Tibial nerve (tissue), 4 donors: ENCODE measurements at regions not wholly inside any gene's neighbourhood (a gene's known extent, or its start where the extent isn't known, plus 50 kb on each side); places are given as distances from the start of the nearest gene placed in this dataset.

Experiments used
- DNase-seq, 2 donors: peaks; one replicate each; pipeline ENCODE4 v3.0.0-alpha.2; 2019; ENCODE audit warnings: low spot score in 2 of 2
- H3K27ac ChIP-seq, 4 donors: fragments of 200-600 bp; sonication (generic) in 3 of 4; one replicate each; pipeline ENCODE4 v1.5.1; 2017 to 2019; ENCODE audit warnings: mild to moderate bottlenecking in 1 of 4
- H3K27me3 ChIP-seq, 2 donors: fragments of 200-600 bp; sonication (generic) in 1 of 2; one replicate each; pipeline versions ENCODE4 v1.5.1 to v1.6.0; 2017 to 2019
- H3K36me3 ChIP-seq, 3 donors: fragments of 200-600 bp; sonication (generic); one replicate each; pipeline ENCODE4 v1.5.1; 2018 to 2019
- H3K4me1 ChIP-seq, 4 donors: fragments of 200-600 bp; sonication (generic) in 3 of 4; one replicate each; pipeline ENCODE4 v1.5.1; 2017 to 2019
- H3K4me3 ChIP-seq, 4 donors: fragments of 200-600 bp; sonication (generic) in 3 of 4; one replicate each; pipeline ENCODE4 v1.5.1; 2017 to 2019; ENCODE audit warnings: mild to moderate bottlenecking in 1 of 4, moderate library complexity in 1 of 4
- H3K9me3 ChIP-seq, 4 donors: fragments of 200-600 bp; sonication (generic) in 3 of 4; one replicate each; pipeline ENCODE4 v1.5.1; 2017 to 2019
- CTCF ChIP-seq, 5 experiments: fragments of 200-600 bp in 3 of 5; fragments of 450-650 bp in 2 of 5; sonication (generic) in 3 of 5; IDR thresholded peaks; one replicate each; pipeline ENCODE4 v1.5.1; 2016 to 2019; ENCODE audit warnings: antibody characterized with exemption in 5 of 5, mild to moderate bottlenecking in 3 of 5, moderate library complexity in 2 of 5
- EP300 ChIP-seq, 2 donors: sonication (generic); formaldehyde crosslinking; IDR thresholded peaks; one replicate each; pipeline ENCODE4 v1.6.1; 2017; ENCODE audit warnings: antibody characterized with exemption in 2 of 2, mild to moderate bottlenecking in 1 of 2
- POLR2A ChIP-seq, 2 donors: fragments of 450-650 bp; IDR thresholded peaks; one replicate each; pipeline ENCODE4 v1.6.1; 2017; ENCODE audit warnings: antibody characterized with exemption in 2 of 2, mild to moderate bottlenecking in 2 of 2, moderate library complexity in 2 of 2
- WGBS, 2 donors: methylation state at CpG; one replicate each; pipeline ENCODE4 v1.1.5; 2018; 5-methylcytosine and 5-hydroxymethylcytosine counted together

- TF ChIP-seq CTCF (IDR thresholded peaks at IDR 0.05), result no peak
- no peak for TF ChIP-seq POLR2A (IDR thresholded peaks at IDR 0.05)
- no peak for TF ChIP-seq EP300 (IDR thresholded peaks at IDR 0.05)
- no peaks in the 10 kb centered on the region for H3K27me3 ChIP-seq
- H3K9me3 ChIP-seq, result peaks cover 0 to 11% (median 0%) of the 10 kb centered on the region in 4 donors
- DNase-seq, result no peak
- H3K4me3 ChIP-seq, result no peak overlapping the region
- H3K36me3 ChIP-seq, result no peaks in the 10 kb centered on the region
- H3K27ac ChIP-seq, result no peak overlapping the region
- no peaks in the 10 kb centered on the region for H3K4me1 ChIP-seq
- 26 to 27% methylated on average over 4 of the region's 4 CpGs for WGBS, 2 donors
Observed at GRCh38 chr9:1129382-1129781, 79.2 kb downstream of the DMRT2 start.

- TF ChIP-seq POLR2A (IDR thresholded peaks at IDR 0.05) (no peak), CTCF (IDR thresholded peaks at IDR 0.05) (no peak), EP300 (IDR thresholded peaks at IDR 0.05) (no peak)
- Histone ChIP-seq H3K4me3 (no peak overlapping the region), H3K9me3 (peaks cover 0 to 33% (median 2%) of the 10 kb centered on the region in 4 donors), H3K4me1 (no peaks in the 10 kb centered on the region), H3K36me3 (no peaks in the 10 kb centered on the region), H3K27me3 (no peaks in the 10 kb centered on the region), H3K27ac (no peak overlapping the region)
- WGBS, 2 donors, result 90 to 92% methylated on average over 2 of the region's 2 CpGs
- no peak for DNase-seq
Observed at GRCh38 chr9:1140057-1140456, 89.9 kb downstream of the DMRT2 start.

- H3K4me1 ChIP-seq, result no peaks in the 10 kb centered on the region
- H3K27me3 ChIP-seq, result no peaks in the 10 kb centered on the region
- WGBS, 2 donors, result 62 to 68% methylated on average over 2 of the region's 2 CpGs
- no peak overlapping the region for H3K4me3 ChIP-seq
- no peaks in the 10 kb centered on the region for H3K36me3 ChIP-seq
- TF ChIP-seq CTCF (IDR thresholded peaks at IDR 0.05) (no peak), EP300 (IDR thresholded peaks at IDR 0.05) (no peak), POLR2A (IDR thresholded peaks at IDR 0.05) (no peak)
- H3K9me3 ChIP-seq, result peaks cover 0 to 3% (median 0%) of the 10 kb centered on the region in 4 donors
- H3K27ac ChIP-seq, result no peak overlapping the region
- no peak for DNase-seq
Observed at GRCh38 chr9:1151691-1152090, 101.5 kb downstream of the DMRT2 start.

GRCh38 chr9:1152171-1152570 is 102.0 kb downstream of the DMRT2 start:
- no peak for DNase-seq
- 73 to 89% methylated on average over 3 of the region's 3 CpGs for WGBS, 2 donors
- no peaks in the 10 kb centered on the region for H3K4me1 ChIP-seq

GRCh38 chr9:1154739-1155138 is 104.6 kb downstream of the DMRT2 start:
- DNase-seq, result no peak
- Histone ChIP-seq H3K36me3 (no peaks in the 10 kb centered on the region), H3K27ac (no peak overlapping the region), H3K4me1 (no peaks in the 10 kb centered on the region), H3K9me3 (no peaks in the 10 kb centered on the region), H3K27me3 (no peaks in the 10 kb centered on the region), H3K4me3 (no peak overlapping the region)
- 53 to 63% methylated on average over 1 of the region's 1 CpG for WGBS, 2 donors
- TF ChIP-seq CTCF (IDR thresholded peaks at IDR 0.05), result no peak
- no peak for TF ChIP-seq EP300 (IDR thresholded peaks at IDR 0.05)

More at GRCh38 chr9:1152171-1152570, 102.0 kb downstream of the DMRT2 start:
- TF ChIP-seq POLR2A (IDR thresholded peaks at IDR 0.05) (no peak), EP300 (IDR thresholded peaks at IDR 0.05) (no peak), CTCF (IDR thresholded peaks at IDR 0.05) (no peak)
- Histone ChIP-seq H3K9me3 (peaks cover 0 to 3% (median 0%) of the 10 kb centered on the region in 4 donors), H3K27ac (no peak overlapping the region), H3K4me3 (no peak overlapping the region), H3K27me3 (no peaks in the 10 kb centered on the region), H3K36me3 (no peaks in the 10 kb centered on the region)
